GM13976 (cell line): ENCODE measurements at regions not wholly inside any gene's neighbourhood (a gene's known extent, or its start where the extent isn't known, plus 50 kb on each side); places are given as distances from the start of the nearest gene placed in this dataset.

Experiments used
- DNase-seq: peaks from one replicate; pipeline ENCODE4 v3.0.0; 2012; ENCODE audit warnings: low spot score
- in situ Hi-C: fragments of 300-500 bp; cut with MboI; formaldehyde crosslinking; loops from one replicate; pipeline ENCODE4 v1.12.0; 2022; ENCODE audit warnings: low sequenced_read_pairs, mixed read lengths, inconsistent platforms; ENCODE audit not compliant: unreplicated experiment
- TF ChIP-seq, protein P1 (sequence below): IDR thresholded peaks from 2 replicates; pipeline ENCODE4 v1.5.1; 2012; ENCODE audit warnings: borderline replicate concordance, mild to moderate bottlenecking; ENCODE audit not compliant: insufficient read depth; ENCODE audit errors: extremely low read depth, missing control alignments, control extremely low read depth

DNA sequence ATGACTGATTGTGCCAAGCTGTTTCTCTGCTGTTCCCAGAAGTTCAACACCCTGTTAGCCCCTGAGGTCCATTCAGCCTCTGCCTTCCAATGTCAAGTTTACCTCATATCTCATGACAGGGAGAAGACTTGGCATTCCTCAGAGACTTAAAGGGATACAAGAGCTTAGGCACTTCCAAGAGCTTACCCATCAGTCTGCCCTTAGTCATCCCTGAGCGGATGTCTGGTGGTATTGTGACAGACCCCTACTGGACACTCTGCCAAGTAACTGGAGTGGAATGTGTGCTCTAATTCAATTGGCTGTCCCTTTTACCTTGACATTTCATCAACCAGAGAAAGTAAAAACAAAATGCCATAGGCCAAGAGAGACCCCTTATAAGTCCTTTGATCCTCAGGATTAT lies 151.5 kb downstream of the AASDHPPT start:
- in situ Hi-C loops: no loop called here
- TF ChIP-seq, protein P1, sequence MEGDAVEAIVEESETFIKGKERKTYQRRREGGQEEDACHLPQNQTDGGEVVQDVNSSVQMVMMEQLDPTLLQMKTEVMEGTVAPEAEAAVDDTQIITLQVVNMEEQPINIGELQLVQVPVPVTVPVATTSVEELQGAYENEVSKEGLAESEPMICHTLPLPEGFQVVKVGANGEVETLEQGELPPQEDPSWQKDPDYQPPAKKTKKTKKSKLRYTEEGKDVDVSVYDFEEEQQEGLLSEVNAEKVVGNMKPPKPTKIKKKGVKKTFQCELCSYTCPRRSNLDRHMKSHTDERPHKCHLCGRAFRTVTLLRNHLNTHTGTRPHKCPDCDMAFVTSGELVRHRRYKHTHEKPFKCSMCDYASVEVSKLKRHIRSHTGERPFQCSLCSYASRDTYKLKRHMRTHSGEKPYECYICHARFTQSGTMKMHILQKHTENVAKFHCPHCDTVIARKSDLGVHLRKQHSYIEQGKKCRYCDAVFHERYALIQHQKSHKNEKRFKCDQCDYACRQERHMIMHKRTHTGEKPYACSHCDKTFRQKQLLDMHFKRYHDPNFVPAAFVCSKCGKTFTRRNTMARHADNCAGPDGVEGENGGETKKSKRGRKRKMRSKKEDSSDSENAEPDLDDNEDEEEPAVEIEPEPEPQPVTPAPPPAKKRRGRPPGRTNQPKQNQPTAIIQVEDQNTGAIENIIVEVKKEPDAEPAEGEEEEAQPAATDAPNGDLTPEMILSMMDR: no peak

GRCh38 chr11:106231591-106231990 lies 154.1 kb downstream of the AASDHPPT start:
- DNase-seq: no peak
- TF ChIP-seq, protein P1: no peak
- in situ Hi-C loops: no loop called here

More for the DNA sequence above, 151.5 kb downstream of the AASDHPPT start:
- no peak for DNase-seq

DNA sequence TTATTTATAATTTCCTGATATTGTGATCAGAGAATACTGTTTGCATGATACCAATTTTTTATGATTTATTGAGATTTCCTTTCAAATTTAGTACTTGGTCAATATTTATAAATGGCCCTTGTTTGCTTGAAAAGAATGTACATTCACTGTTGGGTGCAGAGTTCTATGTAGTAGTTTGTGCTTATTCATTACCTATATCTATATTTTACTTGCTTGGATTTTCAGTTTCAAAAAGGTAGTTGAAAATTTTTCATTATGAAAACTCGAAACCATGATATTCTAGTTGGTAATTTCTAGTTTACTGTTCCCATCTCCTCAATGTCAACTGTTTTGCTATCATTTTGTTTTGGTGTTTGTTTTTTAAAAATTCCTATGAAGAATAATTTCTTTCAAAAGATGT lies 155.7 kb downstream of the AASDHPPT start:
- TF ChIP-seq, protein P1: no peak
- in situ Hi-C loops: no loop called here
- DNase-seq: no peak

- TF ChIP-seq, protein P1: no peak
These were observed 157.3 kb downstream of the AASDHPPT start for GRCh38 chr11:106234794-106235193.

GRCh38 chr11:106236295-106236694 lies 158.8 kb downstream of the AASDHPPT start:
- in situ Hi-C loops: no loop called here
- no peak for DNase-seq
- TF ChIP-seq, protein P1: no peak

More at GRCh38 chr11:106234794-106235193, 157.3 kb downstream of the AASDHPPT start:
- no peak for DNase-seq
- in situ Hi-C loops: no loop called here

- in situ Hi-C loops: no loop called here
- TF ChIP-seq, protein P1: no peak
- no peak for DNase-seq
These were observed 161.4 kb downstream of the AASDHPPT start for GRCh38 chr11:106238704-106239360.

- in situ Hi-C loops: no loop called here
- DNase-seq: no peak
- TF ChIP-seq, protein P1: no peak
These were observed 164.3 kb downstream of the AASDHPPT start for GRCh38 chr11:106241601-106242257.
